GM23338 (cell line): ENCODE measurements at regions not wholly inside any gene's neighbourhood (a gene's known extent, or its start where the extent isn't known, plus 50 kb on each side); places are given as distances from the start of the nearest gene placed in this dataset.

Experiments used
- ATAC-seq: fragments of 200-7000 bp; cut with Tn5 transposase; 3 replicates; pipeline ENCODE4 v1.9.1; 2020
- DNase-seq: peaks from one replicate; pipeline ENCODE4 v3.0.0-alpha.2; 2015; ENCODE audit warnings: low spot score
- H2AFZ ChIP-seq: fragments of 200-600 bp; sonication (generic); 2 replicates; pipeline ENCODE4 v1.8.0; 2016; ENCODE audit warnings: antibody characterized with exemption, mild to moderate bottlenecking, moderate library complexity
- H3F3A ChIP-seq: fragments of 200-600 bp; sonication (generic); replicated peaks from 2 replicates; pipeline ENCODE4 v1.8.0; 2017; ENCODE audit warnings: antibody characterized with exemption, mixed run types, low read depth
- H3K27ac ChIP-seq: fragments of 200-600 bp; sonication (generic); 2 replicates; pipeline ENCODE4 v1.6.1; 2016; ENCODE audit warnings: low read depth
- H3K27me3 ChIP-seq: fragments of 200-600 bp; sonication (generic); 2 replicates; pipeline ENCODE4 v1.8.0; 2016; ENCODE audit warnings: mild to moderate bottlenecking, mixed run types, moderate library complexity; ENCODE audit not compliant: insufficient read depth
- H3K36me3 ChIP-seq: fragments of 200-600 bp; sonication (generic); 2 replicates; pipeline ENCODE4 v1.8.0; 2016; ENCODE audit warnings: mild to moderate bottlenecking; ENCODE audit not compliant: insufficient read depth
- H3K4me1 ChIP-seq: fragments of 200-600 bp; sonication (generic); 2 replicates; pipeline ENCODE4 v1.8.0; 2016; ENCODE audit warnings: mild to moderate bottlenecking, moderate library complexity; ENCODE audit not compliant: insufficient read depth
- H3K4me2 ChIP-seq: fragments of 200-600 bp; sonication (generic); 2 replicates; pipeline ENCODE4 v1.7.1; 2017; ENCODE audit warnings: mixed run types
- H3K4me3 ChIP-seq: fragments of 200-600 bp; sonication (generic); 2 replicates; pipeline ENCODE4 v1.6.1; 2016; ENCODE audit warnings: mixed run types
- H3K79me2 ChIP-seq: fragments of 200-600 bp; sonication (generic); replicated peaks from 2 replicates; pipeline ENCODE4 v1.8.0; 2017; ENCODE audit warnings: mild to moderate bottlenecking; ENCODE audit not compliant: insufficient read depth
- H3K9me2 ChIP-seq: fragments of 200-600 bp; sonication (generic); 2 replicates; pipeline ENCODE4 v1.8.0; 2017; ENCODE audit not compliant: insufficient read depth
- H4K20me1 ChIP-seq: fragments of 200-600 bp; sonication (generic); replicated peaks from 2 replicates; pipeline ENCODE4 v1.8.0; 2017; ENCODE audit warnings: mild to moderate bottlenecking; ENCODE audit not compliant: insufficient read depth
- H3K27ac Mint-ChIP-seq: 2 replicates; pipeline ENCODE4 v1.8.0; 2020; ENCODE audit warnings: inconsistent platforms, mild to moderate bottlenecking, moderate library complexity, mixed read lengths
- H3K27me3 Mint-ChIP-seq: 3 replicates; pipeline ENCODE4 v1.8.0; 2022; ENCODE audit warnings: low read depth, mild to moderate bottlenecking, moderate library complexity, mixed read lengths, inconsistent platforms; ENCODE audit not compliant: insufficient read depth, poor library complexity
- H3K36me3 Mint-ChIP-seq: 3 replicates; pipeline ENCODE4 v1.8.0; 2021; ENCODE audit warnings: low read depth, mild to moderate bottlenecking, inconsistent platforms, moderate library complexity, mixed read lengths
- H3K4me1 Mint-ChIP-seq: 3 replicates; pipeline ENCODE4 v1.8.0; 2020; ENCODE audit warnings: mild to moderate bottlenecking, inconsistent platforms, mixed read lengths
- H3K4me3 Mint-ChIP-seq: 3 replicates; pipeline ENCODE4 v1.8.0; 2021; ENCODE audit warnings: moderate library complexity, mild to moderate bottlenecking, inconsistent platforms, mixed read lengths
- H3K9me3 Mint-ChIP-seq: 3 replicates; pipeline ENCODE4 v1.8.0; 2020; ENCODE audit warnings: moderate library complexity, mild to moderate bottlenecking, inconsistent platforms, mixed read lengths
- CREB1 ChIP-seq: fragments of 250-450 bp; sonication (Bioruptor Pico); IDR thresholded peaks from 2 replicates; pipeline ENCODE4 v1.5.0; 2020; ENCODE audit warnings: low read depth, mild to moderate bottlenecking, moderate library complexity
- CTCF ChIP-seq, 2 experiments: fragments of 200-600 bp in 1 of 2; sonication (generic) in 1 of 2; conservative IDR thresholded peaks; 2 replicates each; pipeline versions ENCODE4 v1.5.1 to v1.6.1; 2016 to 2017; ENCODE audit warnings: antibody characterized with exemption in 2 of 2, low read depth in 2 of 2, mild to moderate bottlenecking in 2 of 2, moderate library complexity in 1 of 2
- ETS1 ChIP-seq: IDR thresholded peaks from 2 replicates; pipeline ENCODE4 v1.6.1; 2016; ENCODE audit warnings: antibody characterized with exemption
- EZH2 ChIP-seq: fragments of 200-600 bp; sonication (generic); IDR thresholded peaks from one replicate; pipeline ENCODE4 v1.8.0; 2017; ENCODE audit warnings: antibody characterized with exemption, mild to moderate bottlenecking, low read depth; ENCODE audit not compliant: unreplicated experiment
- EZH2phosphoT487 ChIP-seq: fragments of 200-600 bp; sonication (generic); IDR thresholded peaks from one replicate; pipeline ENCODE4 v1.8.1; 2018; ENCODE audit warnings: antibody characterized with exemption; ENCODE audit not compliant: unreplicated experiment
- POLR2AphosphoS5 ChIP-seq: IDR thresholded peaks from 2 replicates; pipeline ENCODE4 v1.6.1; 2016; ENCODE audit warnings: antibody characterized with exemption, low read depth
- REST ChIP-seq: IDR thresholded peaks from one replicate; pipeline ENCODE4 v1.6.1; 2018; ENCODE audit warnings: antibody characterized with exemption; ENCODE audit not compliant: unreplicated experiment
- STAT1 ChIP-seq: IDR thresholded peaks from one replicate; pipeline ENCODE4 v1.6.1; 2016; ENCODE audit warnings: antibody characterized with exemption; ENCODE audit not compliant: unreplicated experiment
- ZNF331 ChIP-seq: fragments of 250-450 bp; sonication (Bioruptor Pico); IDR thresholded peaks from 2 replicates; pipeline ENCODE4 v1.5.0; 2020; ENCODE audit warnings: low read depth, mild to moderate bottlenecking, moderate library complexity
- TF ChIP-seq, protein P1 (sequence below): fragments of 250-450 bp; sonication (Bioruptor Pico); IDR thresholded peaks from 2 replicates; pipeline ENCODE4 v1.5.0; 2020; ENCODE audit warnings: mild to moderate bottlenecking, moderate library complexity

DNA sequence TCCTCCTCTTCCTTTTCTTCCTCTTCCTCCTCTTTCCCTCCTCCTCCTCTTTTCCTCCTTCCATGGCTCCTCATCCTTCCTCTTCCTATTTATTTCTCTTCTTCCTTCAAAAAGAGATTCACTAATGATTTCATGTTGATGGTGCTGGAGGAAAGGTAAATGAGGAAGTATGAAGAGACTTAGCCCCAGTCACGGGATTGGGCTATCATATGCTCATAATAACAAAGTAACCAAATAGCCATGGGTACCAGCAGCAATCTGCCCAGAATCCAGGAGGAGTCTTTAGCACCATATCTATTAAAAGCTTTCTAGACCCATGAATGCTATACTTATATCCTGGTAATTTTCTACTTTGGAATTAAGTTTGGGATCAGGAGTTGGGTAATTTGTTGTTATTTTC lies 910.9 kb upstream of the MAP3K7 start:
- no peaks in the 10 kb centered on the region for H3K27me3 ChIP-seq
- TF ChIP-seq REST = no peak
- no peak for TF ChIP-seq CREB1
- TF ChIP-seq EZH2phosphoT487 = no peak
- no peak for TF ChIP-seq CTCF (conservative IDR thresholded peaks at IDR 0.05; ENCODE audit: low read depth in 2 of 2)
- TF ChIP-seq EZH2 = no peak
- no peak for TF ChIP-seq POLR2AphosphoS5
- no peak for TF ChIP-seq ZNF331
- TF ChIP-seq, protein P1, sequence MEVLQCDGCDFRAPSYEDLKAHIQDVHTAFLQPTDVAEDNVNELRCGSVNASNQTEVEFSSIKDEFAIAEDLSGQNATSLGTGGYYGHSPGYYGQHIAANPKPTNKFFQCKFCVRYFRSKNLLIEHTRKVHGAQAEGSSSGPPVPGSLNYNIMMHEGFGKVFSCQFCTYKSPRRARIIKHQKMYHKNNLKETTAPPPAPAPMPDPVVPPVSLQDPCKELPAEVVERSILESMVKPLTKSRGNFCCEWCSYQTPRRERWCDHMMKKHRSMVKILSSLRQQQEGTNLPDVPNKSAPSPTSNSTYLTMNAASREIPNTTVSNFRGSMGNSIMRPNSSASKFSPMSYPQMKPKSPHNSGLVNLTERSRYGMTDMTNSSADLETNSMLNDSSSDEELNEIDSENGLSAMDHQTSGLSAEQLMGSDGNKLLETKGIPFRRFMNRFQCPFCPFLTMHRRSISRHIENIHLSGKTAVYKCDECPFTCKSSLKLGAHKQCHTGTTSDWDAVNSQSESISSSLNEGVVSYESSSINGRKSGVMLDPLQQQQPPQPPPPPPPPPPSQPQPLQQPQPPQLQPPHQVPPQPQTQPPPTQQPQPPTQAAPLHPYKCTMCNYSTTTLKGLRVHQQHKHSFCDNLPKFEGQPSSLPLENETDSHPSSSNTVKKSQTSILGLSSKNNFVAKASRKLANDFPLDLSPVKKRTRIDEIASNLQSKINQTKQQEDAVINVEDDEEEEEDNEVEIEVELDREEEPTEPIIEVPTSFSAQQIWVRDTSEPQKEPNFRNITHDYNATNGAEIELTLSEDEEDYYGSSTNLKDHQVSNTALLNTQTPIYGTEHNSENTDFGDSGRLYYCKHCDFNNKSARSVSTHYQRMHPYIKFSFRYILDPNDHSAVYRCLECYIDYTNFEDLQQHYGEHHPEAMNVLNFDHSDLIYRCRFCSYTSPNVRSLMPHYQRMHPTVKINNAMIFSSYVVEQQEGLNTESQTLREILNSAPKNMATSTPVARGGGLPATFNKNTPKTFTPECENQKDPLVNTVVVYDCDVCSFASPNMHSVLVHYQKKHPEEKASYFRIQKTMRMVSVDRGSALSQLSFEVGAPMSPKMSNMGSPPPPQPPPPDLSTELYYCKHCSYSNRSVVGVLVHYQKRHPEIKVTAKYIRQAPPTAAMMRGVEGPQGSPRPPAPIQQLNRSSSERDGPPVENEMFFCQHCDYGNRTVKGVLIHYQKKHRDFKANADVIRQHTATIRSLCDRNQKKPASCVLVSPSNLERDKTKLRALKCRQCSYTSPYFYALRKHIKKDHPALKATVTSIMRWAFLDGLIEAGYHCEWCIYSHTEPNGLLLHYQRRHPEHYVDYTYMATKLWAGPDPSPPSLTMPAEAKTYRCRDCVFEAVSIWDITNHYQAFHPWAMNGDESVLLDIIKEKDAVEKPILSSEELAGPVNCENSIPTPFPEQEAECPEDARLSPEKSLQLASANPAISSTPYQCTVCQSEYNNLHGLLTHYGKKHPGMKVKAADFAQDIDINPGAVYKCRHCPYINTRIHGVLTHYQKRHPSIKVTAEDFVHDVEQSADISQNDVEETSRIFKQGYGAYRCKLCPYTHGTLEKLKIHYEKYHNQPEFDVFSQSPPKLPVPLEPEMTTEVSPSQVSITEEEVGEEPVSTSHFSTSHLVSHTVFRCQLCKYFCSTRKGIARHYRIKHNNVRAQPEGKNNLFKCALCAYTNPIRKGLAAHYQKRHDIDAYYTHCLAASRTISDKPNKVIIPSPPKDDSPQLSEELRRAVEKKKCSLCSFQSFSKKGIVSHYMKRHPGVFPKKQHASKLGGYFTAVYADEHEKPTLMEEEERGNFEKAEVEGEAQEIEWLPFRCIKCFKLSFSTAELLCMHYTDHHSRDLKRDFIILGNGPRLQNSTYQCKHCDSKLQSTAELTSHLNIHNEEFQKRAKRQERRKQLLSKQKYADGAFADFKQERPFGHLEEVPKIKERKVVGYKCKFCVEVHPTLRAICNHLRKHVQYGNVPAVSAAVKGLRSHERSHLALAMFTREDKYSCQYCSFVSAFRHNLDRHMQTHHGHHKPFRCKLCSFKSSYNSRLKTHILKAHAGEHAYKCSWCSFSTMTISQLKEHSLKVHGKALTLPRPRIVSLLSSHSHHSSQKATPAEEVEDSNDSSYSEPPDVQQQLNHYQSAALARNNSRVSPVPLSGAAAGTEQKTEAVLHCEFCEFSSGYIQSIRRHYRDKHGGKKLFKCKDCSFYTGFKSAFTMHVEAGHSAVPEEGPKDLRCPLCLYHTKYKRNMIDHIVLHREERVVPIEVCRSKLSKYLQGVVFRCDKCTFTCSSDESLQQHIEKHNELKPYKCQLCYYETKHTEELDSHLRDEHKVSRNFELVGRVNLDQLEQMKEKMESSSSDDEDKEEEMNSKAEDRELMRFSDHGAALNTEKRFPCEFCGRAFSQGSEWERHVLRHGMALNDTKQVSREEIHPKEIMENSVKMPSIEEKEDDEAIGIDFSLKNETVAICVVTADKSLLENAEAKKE (CRISPR knock-in tag) = no peak
- no peak for TF ChIP-seq ETS1
- TF ChIP-seq STAT1 = no peak
- H3K4me3 Mint-ChIP-seq = no peak overlapping the region
- DNase-seq (no peak), ATAC-seq (no peak)
- H3K36me3 ChIP-seq = no peaks in the 10 kb centered on the region
- H3K4me3 ChIP-seq = no peak overlapping the region
- no peaks in the 10 kb centered on the region for H3K4me1 Mint-ChIP-seq
- no peak overlapping the region for H3K27ac ChIP-seq
- H3K36me3 Mint-ChIP-seq = no peaks in the 10 kb centered on the region
- no peaks in the 10 kb centered on the region for H3K4me1 ChIP-seq
- no peak overlapping the region for H2AFZ ChIP-seq
- no peak overlapping the region for H3K4me2 ChIP-seq
- no peaks in the 10 kb centered on the region for H3F3A ChIP-seq
- no peak overlapping the region for H3K27ac Mint-ChIP-seq
- no peaks in the 10 kb centered on the region; the same call in 1 of the 2 replicates for H3K9me2 ChIP-seq
- H3K27me3 Mint-ChIP-seq = peaks cover 4% of the 10 kb centered on the region
- no peaks in the 10 kb centered on the region for H4K20me1 ChIP-seq
- no peaks in the 10 kb centered on the region for H3K79me2 ChIP-seq
- H3K9me3 Mint-ChIP-seq = no peaks in the 10 kb centered on the region
